ENCODE measurements at regions not wholly inside any gene's neighbourhood (a gene's known extent, or its start where the extent isn't known, plus 50 kb on each side); places are given as distances from the start of the nearest gene placed in this dataset.

- TF ChIP-seq CTCF (IDR thresholded peaks at IDR 0.05 in 4 of 5, conservative IDR thresholded peaks at IDR 0.05 in 1 of 5) (no peak), POLR2A (IDR thresholded peaks at IDR 0.05) (no peak)
Observed at GRCh38 chr2:176913955-176914354, 298.6 kb upstream of the HNRNPA3 start.
